ENCODE measurements at regions not wholly inside any gene's neighbourhood (a gene's known extent, or its start where the extent isn't known, plus 50 kb on each side); places are given as distances from the start of the nearest gene placed in this dataset.

GRCh38 chr11:93081694-93082093 lies 112.2 kb downstream of the MTNR1B start:
- no peaks in the 10 kb centered on the region for H3K36me3 ChIP-seq (ENCODE audit: control insufficient read depth, low read depth, low read length)
- H3K27me3 ChIP-seq (ENCODE audit: control insufficient read depth, insufficient read depth, low read length), result no peaks in the 10 kb centered on the region
- no peaks in the 10 kb centered on the region for H3K9me3 ChIP-seq (ENCODE audit: control insufficient read depth, low read depth, low read length)
- H3K27ac ChIP-seq (ENCODE audit: low read length), result no peak overlapping the region
- no peak overlapping the region for H3K4me3 ChIP-seq (ENCODE audit: low read length)
- H3K4me1 ChIP-seq (ENCODE audit: control insufficient read depth, low read depth, low read length), result peaks cover 22% of the 10 kb centered on the region
- no peak overlapping the region for H3K9ac ChIP-seq (ENCODE audit: low read length)

DNA sequence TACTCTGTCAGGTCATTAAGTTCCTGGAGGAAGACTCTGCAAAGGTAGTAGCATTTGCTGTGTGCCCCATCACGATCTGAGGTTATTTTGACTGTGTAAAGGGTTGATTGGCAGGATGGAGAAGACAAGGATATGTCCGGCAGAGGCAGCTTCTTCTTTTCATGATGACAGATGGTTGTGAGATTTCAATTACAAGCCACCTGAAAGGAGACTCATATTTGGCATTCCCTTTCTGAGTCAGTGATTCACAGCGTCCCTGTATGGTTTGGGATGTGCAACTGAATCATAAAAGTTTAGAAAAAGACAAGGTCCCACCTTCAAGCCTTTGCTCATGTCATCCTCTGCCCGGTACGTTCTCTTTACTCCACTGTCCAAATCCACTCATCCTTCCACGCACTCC lies 113.4 kb downstream of the MTNR1B start:
- Histone ChIP-seq H3K9me3 (ENCODE audit: control insufficient read depth, low read depth, low read length) (no peaks in the 10 kb centered on the region), H3K9ac (ENCODE audit: low read length) (no peak overlapping the region), H3K36me3 (ENCODE audit: control insufficient read depth, low read depth, low read length) (no peaks in the 10 kb centered on the region), H3K4me3 (ENCODE audit: low read length) (no peak overlapping the region), H3K27ac (ENCODE audit: low read length) (no peak overlapping the region), H3K4me1 (ENCODE audit: control insufficient read depth, low read depth, low read length) (peaks cover 22% of the 10 kb centered on the region), H3K27me3 (ENCODE audit: control insufficient read depth, insufficient read depth, low read length) (no peaks in the 10 kb centered on the region)

GRCh38 chr11:93084727-93085505 lies 112.9 kb downstream of the SLC36A4 start:
- H3K27ac ChIP-seq (ENCODE audit: low read length), result no peak overlapping the region
- no peaks in the 10 kb centered on the region for H3K9me3 ChIP-seq (ENCODE audit: control insufficient read depth, low read depth, low read length)
- H3K36me3 ChIP-seq (ENCODE audit: control insufficient read depth, low read depth, low read length), result no peaks in the 10 kb centered on the region
- H3K4me1 ChIP-seq (ENCODE audit: control insufficient read depth, low read depth, low read length), result peaks cover 23% of the 10 kb centered on the region
- no peak overlapping the region for H3K9ac ChIP-seq (ENCODE audit: low read length)
- no peak overlapping the region for H3K4me3 ChIP-seq (ENCODE audit: low read length)
- no peaks in the 10 kb centered on the region for H3K27me3 ChIP-seq (ENCODE audit: control insufficient read depth, insufficient read depth, low read length)

DNA sequence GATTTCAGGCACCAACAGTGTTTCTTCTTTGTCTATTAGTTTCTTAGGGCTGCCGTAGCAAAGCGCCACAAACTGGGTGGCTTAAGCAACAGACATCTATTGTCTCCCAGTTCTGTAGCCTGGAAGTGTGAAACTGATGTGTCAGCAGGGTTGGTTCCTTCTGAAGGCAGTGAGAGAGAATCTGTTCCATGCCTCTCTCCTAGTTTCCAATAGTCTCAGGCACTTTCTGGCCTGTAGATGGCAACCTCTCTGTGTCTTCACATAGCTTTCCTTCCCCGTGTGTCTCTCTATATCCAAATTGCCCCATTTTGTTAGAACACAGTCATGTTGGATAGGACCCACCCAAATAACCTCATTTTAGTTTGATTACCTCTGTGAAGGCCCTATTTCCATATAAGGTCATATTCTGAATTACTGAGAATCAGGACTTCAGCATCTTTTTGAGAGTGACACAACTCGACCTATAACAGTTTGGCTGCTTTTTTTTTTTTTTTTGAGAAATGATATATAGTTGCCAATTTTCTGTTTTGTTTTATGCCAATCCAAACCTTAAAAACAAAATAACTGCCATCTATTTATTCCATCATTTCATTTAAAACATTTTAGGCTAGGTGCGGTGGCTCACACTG lies 108.2 kb downstream of the SLC36A4 start:
- Histone ChIP-seq H3K4me3 (ENCODE audit: low read length) (no peak overlapping the region), H3K36me3 (ENCODE audit: control insufficient read depth, low read depth, low read length) (no peaks in the 10 kb centered on the region), H3K9me3 (ENCODE audit: control insufficient read depth, low read depth, low read length) (peaks cover 5% of the 10 kb centered on the region), H3K9ac (ENCODE audit: low read length) (no peak overlapping the region), H3K27me3 (ENCODE audit: control insufficient read depth, insufficient read depth, low read length) (no peaks in the 10 kb centered on the region), H3K27ac (ENCODE audit: low read length) (no peak overlapping the region), H3K4me1 (ENCODE audit: control insufficient read depth, low read depth, low read length) (peaks cover 6% of the 10 kb centered on the region)
